LNCaP clone FGC (cell line): ENCODE measurements at regions not wholly inside any gene's neighbourhood (a gene's known extent, or its start where the extent isn't known, plus 50 kb on each side); places are given as distances from the start of the nearest gene placed in this dataset.

Source experiments
- DNase-seq: peaks from one replicate; pipeline ENCODE4 v3.0.0-alpha.2; 2011; ENCODE audit warnings: low read depth
- H3K4me3 ChIP-seq: 2 replicates; pipeline ENCODE4 v1.5.1; 2011; ENCODE audit warnings: mild to moderate bottlenecking, low read depth, low read length, control low read depth
- CTCF ChIP-seq: IDR thresholded peaks from 2 replicates; pipeline ENCODE4 v1.5.1; 2012; ENCODE audit warnings: mild to moderate bottlenecking; ENCODE audit not compliant: control insufficient read depth, insufficient read depth; ENCODE audit errors: extremely low read depth

- H3K4me3 ChIP-seq = no peak overlapping the region
Observed at GRCh38 chr13:73861136-73861535, 273.1 kb downstream of the KLF12 start.

DNA sequence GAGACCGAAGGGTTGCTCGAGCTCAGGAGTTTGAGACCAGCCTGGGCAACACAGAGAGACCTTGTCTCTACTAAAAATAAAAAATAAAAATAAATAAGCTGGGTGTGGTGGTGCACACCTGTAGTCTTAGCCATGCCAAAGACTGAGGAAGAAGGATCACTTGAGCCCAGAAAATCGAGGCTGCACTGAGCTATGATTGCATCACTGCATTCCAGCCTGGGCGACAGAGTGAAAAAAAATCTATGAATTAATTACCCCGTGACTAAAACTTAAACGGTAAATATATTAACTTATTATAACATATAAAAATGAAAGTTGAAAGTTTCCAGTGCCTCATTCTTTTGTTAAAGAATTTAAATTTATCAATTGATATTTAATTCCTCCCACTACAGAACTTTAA is 273.7 kb downstream of the KLF12 start:
- no peak overlapping the region for H3K4me3 ChIP-seq
- no peak for DNase-seq
- no peak for TF ChIP-seq CTCF

More at GRCh38 chr13:73861136-73861535, 273.1 kb downstream of the KLF12 start:
- no peak for DNase-seq
- no peak for TF ChIP-seq CTCF

- no peak overlapping the region for H3K4me3 ChIP-seq
- no peak for DNase-seq
- no peak for TF ChIP-seq CTCF
Observed at GRCh38 chr13:73859841-73860240, 274.4 kb downstream of the KLF12 start.

DNA sequence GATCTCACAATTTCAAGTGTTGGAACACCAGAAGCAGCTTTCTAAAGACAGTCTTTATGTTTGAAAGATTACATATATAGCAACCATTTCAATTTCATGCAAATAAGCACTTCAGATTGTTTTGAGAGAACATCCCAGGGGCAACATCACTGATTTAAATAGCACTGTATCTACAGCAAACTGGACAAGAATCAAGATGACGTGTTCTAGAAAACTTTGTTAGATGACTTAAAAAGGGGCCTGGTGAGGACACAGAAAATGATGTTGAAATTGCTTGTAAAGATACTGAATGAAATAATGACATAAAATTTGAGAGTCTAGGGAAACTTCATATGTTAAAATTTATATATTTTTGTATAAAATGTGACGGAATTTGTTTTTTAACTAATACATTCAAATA is 277.1 kb downstream of the KLF12 start:
- H3K4me3 ChIP-seq = no peak overlapping the region
- no peak for TF ChIP-seq CTCF
- no peak for DNase-seq

DNA sequence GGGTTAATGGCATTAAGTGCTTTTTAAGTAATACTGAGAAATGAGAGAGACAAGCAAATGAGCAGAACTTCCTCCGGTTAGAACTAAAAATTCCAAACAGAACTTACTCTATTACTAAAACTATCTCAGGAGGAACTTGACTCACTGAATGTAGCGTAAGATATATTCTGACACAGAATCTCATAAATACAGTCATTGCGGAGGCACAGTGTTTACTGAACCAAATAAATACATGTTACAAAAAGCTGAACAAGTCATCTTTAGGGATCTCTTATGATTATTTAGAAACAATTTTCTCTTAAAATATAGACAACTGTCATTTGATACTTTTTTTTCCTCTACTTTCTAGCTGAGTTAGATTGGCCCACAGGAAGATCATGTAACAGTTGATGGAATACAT is 283.1 kb downstream of the KLF12 start:
- TF ChIP-seq CTCF = no peak
- no peak for DNase-seq
- no peak overlapping the region for H3K4me3 ChIP-seq

DNA sequence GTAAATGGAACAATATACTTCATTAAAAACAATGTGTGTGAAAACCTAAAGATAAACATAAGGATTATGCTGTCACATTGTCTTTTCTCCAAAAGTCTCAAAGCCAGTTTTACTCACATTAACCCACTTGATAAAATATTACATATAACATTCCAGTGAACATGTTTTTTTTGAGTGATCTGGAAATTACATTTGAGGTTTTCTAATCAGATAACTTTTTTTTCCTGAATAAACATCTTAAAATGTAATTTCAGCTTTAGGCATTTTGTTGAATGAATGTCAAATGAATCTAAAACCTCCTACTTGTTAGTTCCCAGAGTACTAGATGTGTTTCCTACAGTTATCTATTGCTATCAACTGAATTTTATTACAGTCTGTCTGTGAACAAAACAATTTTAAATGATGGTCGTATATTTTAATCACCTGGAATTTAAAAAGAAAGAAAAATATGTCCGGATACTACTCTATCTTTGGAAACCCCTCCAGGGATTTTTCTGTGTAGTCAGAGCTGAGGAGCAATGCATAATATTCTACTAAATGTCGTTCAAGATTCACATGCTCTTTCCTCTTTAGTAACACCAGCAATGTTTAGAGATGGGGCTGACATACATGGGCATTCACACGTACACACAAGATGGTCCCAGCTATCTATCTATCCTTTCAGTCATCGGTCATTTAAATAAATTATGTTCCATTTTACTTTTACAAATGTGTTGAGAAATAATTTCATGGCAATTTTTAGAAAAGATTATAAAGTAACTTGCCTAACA is 283.9 kb downstream of the KLF12 start:
- no peak for DNase-seq
- no peak for TF ChIP-seq CTCF
- no peak overlapping the region for H3K4me3 ChIP-seq

GRCh38 chr13:73849292-73849691 is 284.9 kb downstream of the KLF12 start:
- TF ChIP-seq CTCF = peak; percentile 15; the same call in 1 of the 2 replicates
- DNase-seq = peak; percentile 0
- H3K4me3 ChIP-seq = no peak overlapping the region
